ENCODE measurements at regions not wholly inside any gene's neighbourhood (a gene's known extent, or its start where the extent isn't known, plus 50 kb on each side); places are given as distances from the start of the nearest gene placed in this dataset.

- TF ChIP-seq BCL11A (tag by site-specific recombination; IDR thresholded peaks at IDR 0.05; ENCODE audit: low read depth) (no peak), AEBP2 (tag by site-specific recombination; IDR thresholded peaks at IDR 0.05; ENCODE audit: borderline replicate concordance) (no peak), ZBTB48 (tag by site-specific recombination; IDR thresholded peaks at IDR 0.05) (no peak), ZNF660 (tag by site-specific recombination; IDR thresholded peaks at IDR 0.05) (no peak)
Observed at GRCh38 chr9:135010921-135011320, 76.5 kb upstream of the OLFM1 start.

Data from HEK293 (cell line).